MM.1S (cell line): ENCODE measurements at regions not wholly inside any gene's neighbourhood (a gene's known extent, or its start where the extent isn't known, plus 50 kb on each side); places are given as distances from the start of the nearest gene placed in this dataset.
A peak's percentile ranks its signal among the peaks of the same experiment; 100 is the strongest.

Experiments
- EZH2 ChIP-seq: fragments of 300-600 bp; sonication (generic); optimal IDR thresholded peaks from 2 replicates; pipeline ENCODE3; 2017; ENCODE audit warnings: low read depth, mild to moderate bottlenecking, antibody characterized with exemption, low read length, mixed read lengths
- TF ChIP-seq, protein P1 (sequence below): fragments of 300-600 bp; sonication (generic); IDR thresholded peaks from 2 replicates; pipeline ENCODE4 v1.5.1; 2016; ENCODE audit warnings: antibody characterized with exemption, low read length, mixed read lengths

DNA sequence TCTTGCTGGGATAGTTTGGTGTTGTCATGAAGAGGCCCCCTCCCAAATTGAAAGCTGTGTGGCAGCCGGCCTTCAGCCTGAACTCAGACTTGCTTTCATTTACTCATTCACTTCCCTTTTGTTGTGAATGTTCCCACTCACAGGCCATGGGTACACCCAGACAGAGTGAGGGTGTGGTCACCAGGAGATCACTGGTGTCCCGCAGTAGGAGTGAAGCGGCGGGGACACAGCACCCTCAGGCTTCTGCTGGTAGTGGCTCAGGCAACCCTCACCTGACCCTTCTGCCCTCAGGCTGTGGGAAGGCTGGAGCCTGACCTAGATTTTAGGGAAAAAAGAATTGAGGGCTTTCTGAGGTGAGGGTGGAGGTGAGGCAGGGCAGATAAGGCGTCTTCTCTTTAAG is 244.4 kb downstream of the SOX2 start:
- TF ChIP-seq, protein P1, sequence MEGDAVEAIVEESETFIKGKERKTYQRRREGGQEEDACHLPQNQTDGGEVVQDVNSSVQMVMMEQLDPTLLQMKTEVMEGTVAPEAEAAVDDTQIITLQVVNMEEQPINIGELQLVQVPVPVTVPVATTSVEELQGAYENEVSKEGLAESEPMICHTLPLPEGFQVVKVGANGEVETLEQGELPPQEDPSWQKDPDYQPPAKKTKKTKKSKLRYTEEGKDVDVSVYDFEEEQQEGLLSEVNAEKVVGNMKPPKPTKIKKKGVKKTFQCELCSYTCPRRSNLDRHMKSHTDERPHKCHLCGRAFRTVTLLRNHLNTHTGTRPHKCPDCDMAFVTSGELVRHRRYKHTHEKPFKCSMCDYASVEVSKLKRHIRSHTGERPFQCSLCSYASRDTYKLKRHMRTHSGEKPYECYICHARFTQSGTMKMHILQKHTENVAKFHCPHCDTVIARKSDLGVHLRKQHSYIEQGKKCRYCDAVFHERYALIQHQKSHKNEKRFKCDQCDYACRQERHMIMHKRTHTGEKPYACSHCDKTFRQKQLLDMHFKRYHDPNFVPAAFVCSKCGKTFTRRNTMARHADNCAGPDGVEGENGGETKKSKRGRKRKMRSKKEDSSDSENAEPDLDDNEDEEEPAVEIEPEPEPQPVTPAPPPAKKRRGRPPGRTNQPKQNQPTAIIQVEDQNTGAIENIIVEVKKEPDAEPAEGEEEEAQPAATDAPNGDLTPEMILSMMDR = peak; percentile 24
- no peak for TF ChIP-seq EZH2
